SW 1271 (cell line): ENCODE measurements at regions not wholly inside any gene's neighbourhood (a gene's known extent, or its start where the extent isn't known, plus 50 kb on each side); places are given as distances from the start of the nearest gene placed in this dataset.

ENCODE experiments used
- DNase-seq, 2 experiments: peaks; one replicate each; lab custom pipeline; 2025; lab: John Stamatoyannopoulos, UW

DNA sequence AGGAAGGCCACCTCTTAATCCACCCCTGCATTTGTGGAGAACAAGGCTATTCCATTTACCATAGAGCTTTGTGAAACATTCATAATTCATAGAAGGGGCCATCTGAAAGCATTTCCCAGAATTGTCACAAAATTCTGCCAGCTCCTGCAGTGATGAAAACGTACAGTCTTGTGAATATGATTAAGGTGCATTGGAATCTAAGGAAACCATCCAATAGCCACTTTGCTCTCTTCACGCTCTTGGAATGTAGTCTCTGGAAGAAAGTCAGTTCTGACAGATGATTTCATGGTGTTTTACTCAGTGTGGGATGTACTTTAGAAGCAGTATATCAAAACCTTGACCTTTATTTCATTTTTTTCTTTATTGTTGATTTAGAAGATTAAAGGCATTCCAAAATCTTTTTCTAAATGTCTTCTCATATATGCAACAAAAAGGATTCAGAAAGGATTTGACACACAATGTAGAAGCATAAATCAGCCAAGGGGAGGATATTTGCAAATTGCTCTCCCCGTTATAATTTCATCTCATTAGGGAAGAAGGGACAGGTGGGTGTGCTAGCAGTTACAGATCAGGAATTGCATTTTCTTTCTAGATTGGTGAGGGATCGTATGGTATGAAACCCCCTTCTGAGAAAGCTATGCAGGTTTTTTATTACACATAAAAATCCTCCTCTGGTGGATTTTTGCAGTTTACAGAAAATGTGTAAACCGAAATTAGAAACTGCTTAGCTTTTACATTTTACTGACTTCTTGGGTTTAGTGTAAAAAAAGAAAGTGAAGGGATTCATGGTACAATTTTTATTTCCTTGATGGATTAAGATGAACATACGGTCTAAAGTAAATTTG lies 390.2 kb downstream of the LRIG3 start:
- DNase-seq = no peak

DNA sequence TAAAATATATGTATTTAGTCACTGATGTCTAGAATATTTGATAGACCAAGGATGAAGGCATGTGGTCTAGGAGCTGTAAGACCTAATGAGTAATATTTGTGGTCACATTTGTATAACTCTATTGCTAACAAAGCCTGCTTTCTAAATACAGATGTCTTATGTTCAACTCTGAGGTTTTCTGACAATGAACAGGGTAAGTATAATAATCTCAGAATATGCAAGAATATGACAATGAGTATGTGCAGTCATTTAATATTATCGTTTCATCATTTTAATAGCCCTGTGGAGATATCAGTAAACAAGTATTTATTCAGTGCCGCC lies 389.6 kb downstream of the LRIG3 start:
- DNase-seq = no peak

DNA sequence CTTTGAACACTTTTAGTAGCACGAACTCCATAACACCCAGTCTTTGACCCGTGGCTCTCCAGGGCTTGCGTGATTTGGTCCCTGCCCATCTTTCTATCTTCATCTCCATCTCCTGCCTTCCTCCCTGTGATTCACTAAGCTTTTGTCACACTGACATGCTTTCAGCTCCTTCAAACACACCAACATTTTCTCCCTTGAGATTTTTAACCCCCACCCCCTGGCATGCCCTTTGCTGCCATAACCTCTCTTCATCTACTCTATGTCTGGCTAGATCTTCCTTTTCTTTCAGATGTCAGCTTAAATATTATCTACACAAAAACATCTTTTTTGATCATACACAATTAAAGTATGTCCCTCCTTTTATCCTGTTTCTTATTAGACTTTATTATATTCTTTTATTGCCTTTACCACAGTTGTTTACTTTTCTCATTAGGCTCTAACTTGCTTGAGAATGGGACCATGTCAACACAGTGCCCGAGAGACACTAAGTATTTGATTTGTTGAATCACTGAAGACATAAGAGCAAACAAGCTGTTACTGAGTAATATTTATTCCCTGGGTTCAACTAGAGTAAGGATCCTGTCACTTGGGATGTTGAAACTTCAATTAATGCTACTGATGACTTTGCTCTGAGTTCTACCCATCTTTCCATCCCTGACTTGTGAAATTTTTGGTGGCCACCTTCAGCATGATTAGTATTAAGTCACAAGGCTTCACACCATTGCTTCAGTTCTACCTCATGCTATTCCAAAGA lies 387.3 kb downstream of the LRIG3 start:
- no peak for DNase-seq

DNA sequence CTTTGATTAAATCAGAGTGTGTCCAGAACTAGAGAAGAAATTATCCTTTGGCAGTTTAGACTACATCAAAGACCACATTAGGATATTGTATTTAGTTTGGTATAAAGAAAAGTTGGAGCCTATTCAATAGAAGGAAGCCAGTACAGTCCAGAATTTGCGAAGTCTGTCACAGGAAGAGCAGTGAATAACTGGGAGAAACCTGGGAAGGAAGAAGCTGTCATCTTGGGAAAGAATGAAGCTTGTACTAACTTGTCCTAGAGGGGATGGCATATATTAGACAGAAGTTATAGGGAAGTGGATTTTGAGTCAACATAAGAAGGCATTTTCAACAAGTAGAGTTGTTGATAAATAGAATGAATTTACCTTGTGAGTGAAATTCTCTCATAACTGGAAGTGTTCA lies 386.7 kb downstream of the LRIG3 start:
- no peak for DNase-seq

DNA sequence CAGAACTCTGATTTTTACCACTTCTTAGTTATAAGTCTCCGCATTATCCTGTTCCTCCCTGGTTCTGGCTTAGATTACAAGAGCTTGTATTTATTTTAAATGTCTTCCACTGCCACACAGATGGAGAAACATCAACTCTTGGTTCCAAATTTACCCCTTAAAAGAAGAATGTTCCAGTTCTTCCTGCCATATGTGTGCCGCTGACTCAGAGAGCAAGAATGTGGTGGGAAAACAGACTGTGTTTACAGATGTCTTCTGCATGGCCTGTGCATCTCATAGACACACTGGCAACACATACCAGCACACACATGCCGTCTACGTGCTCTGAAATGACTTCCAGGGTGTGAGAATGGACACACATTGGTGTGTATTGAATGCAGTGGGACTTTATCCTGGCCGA lies 383.0 kb downstream of the LRIG3 start:
- no peak for DNase-seq

DNA sequence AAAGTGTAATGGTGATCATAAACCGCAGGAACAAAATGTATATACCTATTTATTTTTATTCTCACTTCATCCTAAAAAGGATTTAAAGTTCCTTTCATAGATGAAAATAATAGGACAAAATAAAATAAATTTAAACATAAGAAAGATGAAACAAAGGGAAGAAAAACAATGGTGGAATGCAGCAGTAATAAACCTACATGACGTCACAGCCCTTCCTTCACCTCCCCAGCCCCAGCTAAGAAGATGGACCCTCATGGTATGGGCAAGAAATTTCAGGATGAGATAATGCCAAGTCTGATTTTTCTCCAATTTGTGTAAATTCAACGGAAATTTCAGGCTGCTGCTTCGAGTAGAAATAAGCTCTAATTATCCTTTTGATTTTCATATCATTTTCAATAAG lies 381.0 kb downstream of the LRIG3 start:
- DNase-seq = no peak

DNA sequence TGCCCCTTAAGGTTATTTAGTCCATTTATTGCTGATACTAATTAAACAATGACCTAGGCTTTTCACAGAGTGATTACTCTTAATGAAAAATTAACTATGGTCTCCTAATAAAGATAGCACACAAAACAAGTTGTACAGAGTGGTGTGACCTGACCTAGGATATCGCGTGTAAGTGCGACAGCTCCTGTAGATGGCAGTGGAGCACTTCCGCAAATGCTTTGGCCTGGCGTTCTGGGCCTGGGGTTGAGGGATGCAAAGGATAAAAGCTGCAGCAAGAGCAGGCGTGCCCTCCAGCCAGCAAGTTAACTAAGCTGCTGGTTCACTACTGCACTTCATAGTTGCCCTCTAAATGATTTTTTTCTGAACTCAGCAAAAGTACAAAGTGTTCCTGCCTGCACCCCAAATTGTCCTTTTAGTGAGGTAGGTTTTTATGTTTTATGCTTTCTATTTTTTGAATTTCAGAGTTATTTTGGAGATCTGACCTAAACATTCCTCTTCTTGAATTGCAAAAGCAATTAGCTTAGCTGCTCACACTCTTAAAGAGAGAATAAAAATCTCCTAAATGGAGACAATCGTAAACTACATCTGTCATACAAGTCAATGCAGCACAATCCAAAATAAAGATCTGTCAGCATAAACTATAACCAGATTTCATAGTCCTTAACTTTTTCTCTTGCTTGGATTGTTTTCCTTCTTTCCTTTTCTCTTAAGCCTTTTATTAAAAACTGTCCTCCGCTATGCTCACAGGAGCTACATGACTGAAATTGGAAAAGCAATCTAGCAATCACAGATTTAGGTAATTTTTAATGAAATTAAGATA lies 379.6 kb downstream of the LRIG3 start:
- DNase-seq = peak in 1 of 2 experiments; percentile 38

DNA sequence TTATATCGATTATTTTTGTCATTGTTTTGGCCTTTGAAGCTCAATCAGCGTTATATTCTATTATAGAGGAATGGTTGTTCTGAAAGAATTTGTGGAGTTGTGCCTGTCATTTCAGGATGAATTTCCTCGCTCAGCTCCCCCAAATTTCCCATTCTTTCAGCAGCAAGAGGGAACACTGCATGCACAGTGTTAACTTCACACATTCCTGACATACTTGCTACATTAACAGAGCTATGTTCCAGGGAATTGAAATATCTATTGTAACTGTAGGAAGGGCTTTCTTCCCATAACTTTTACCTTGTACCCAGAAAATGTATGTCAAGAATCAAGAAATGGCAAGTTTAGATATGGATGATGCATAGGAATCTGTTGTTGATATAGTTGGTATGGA lies 379.0 kb downstream of the LRIG3 start:
- DNase-seq = no peak

DNA sequence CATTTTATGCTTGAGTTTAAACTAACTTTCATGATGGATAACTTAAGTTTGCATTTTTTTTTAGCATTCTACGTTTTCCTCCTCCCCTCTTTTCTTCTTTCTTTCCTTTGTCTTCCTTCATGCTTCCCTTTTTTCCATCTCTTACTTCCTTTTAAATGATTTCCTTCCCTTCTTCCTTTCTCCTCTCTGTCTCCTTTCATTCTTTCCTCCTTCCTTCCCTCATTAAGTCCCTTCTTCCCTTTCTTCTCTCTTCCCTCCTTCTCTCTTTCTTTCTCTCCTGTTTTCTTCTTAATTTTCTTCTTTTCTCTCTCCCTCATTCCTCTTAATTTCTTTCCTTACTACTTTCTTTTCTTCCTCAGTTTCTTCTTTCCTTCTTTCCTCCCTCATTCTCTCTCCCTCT lies 376.0 kb downstream of the LRIG3 start:
- no peak for DNase-seq

DNA sequence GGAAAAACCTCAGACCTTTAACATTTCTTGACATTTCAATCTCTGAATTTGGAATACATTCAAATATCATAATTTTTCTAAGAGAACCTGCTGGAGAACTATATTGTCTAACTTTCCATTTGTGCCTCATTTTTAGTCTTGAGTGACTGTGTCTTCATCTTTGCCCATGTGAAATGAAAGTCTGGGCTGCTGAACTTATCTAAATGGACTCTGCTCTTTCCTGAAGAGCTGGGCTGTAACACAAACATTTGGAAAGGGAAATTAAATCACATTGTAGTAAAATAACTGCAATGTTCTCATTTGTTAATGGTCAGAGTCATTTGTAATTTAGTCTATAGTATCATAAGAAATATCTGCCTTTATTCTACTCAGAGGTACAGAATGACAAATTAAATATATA lies 373.1 kb downstream of the LRIG3 start:
- DNase-seq = no peak

DNA sequence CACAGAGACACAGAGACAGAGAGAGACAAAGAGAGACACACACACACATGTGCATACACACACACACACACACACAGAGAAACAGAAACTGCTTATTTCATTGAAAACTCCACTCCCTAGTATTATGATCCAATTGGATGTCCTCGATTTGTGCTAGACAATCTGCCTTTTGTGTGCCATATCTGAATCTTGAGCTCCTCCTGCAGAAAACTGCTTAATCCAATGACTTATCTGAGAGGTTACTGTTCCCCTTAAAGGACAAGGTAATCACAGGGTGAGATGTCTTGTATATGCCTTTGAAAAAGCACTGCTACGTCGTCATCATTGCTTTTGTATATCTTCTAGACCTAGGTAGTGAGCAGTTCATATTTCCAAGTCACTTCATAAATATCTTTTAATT lies 371.5 kb downstream of the LRIG3 start:
- DNase-seq = no peak

DNA sequence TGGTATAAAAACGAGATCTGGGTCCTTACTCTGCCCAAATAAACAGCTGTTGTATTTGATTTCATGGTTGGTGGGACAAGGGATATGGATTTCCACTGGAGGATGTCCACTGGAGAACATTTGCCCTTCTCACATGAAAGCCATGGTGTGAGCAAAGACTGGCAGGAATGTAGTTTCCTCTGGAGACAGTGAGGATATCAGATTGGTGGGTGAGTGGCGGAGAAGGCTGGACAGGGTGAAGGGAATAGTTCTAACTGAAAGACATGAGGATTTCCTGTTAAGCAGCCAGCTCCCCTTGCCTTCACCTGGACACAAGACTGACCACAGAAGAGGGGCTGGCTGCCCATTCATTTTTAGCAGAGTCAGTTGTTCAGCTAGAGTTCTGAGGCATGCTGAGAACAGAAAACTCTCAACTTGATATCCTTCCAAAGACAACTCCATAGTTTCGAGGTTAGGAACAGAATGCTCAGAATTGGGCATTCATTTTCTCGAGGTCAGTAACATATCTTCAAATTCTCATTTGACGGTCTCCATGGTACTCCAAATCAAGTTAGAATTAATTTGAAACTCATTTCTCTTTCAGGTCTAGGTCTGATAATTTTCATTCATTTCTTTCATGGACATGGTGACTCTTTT lies 365.7 kb downstream of the LRIG3 start:
- no peak for DNase-seq

DNA sequence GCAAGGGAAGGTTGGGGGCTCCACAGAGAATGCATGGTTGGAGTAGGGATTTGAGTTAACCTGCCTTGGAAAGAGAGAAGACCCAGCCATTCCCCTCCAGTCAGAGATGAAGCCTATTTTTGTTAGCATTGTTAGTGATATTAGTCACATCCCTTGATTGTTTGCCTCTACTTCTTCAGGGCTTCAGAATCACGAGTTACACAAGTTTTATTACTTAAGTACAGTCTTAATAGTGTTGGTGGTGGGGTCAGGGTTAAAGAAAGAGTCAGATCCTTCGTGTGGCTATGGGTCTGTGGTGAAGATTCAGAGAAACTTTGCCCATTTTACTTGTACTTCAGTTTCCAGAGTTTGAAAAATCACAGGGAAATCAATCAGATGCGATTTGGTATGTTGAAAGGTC lies 363.1 kb downstream of the LRIG3 start:
- DNase-seq = no peak

DNA sequence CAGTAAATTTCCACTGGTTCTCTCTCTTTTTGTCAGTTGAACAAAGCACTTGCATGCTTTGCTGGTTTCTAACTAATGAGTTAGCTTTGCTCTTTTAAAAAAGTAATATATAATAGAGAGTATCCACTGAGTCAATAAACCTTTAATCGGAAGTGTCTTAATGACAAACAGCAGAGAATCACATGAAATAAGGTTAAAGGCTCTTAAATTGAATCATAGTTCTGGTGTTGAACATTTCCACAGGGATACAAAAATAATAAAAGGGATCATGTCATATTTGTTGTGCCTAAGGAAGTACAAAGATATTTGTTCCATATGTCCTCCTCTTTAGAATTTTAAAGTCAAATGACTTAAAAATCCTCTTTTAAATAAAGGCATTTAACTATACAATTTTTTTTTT lies 362.6 kb downstream of the LRIG3 start:
- DNase-seq = no peak

DNA sequence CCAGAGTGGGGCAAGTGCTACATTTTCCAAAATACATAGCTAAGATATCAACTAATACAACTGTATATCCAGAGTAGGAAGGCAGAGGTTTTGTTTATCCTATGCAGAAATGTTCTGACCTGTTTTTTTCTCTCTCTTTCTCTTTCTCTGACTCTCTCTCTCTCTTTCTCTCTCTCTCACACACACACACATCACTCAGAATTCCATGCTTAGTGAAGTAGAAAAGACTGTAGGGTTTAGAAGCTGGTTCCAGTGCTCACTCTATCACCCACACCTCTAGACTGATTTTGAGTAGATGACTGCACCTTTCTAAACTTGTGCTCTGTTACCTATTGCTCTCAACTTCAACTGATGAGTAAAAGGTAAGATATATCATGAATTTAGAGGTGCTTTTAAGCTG lies 356.7 kb downstream of the LRIG3 start:
- DNase-seq = no peak

DNA sequence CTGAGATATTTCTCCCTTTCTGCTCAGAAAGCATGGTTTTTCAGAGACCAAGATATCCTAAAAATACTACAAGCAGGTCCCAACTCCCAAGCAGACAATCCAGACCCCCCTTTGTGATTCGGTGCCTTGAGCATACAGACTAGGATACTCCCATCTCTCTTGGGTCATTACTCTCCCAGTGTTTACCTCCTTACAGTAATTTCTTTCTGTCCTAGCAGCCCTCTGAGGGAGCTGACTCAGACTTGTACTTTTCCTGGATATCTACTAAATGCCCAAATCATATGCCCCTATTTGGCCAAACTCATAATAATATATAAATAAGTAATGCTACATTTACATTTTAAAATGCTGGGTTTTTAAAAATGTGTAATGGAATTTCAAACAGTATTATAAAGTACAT lies 355.6 kb downstream of the LRIG3 start:
- no peak for DNase-seq

DNA sequence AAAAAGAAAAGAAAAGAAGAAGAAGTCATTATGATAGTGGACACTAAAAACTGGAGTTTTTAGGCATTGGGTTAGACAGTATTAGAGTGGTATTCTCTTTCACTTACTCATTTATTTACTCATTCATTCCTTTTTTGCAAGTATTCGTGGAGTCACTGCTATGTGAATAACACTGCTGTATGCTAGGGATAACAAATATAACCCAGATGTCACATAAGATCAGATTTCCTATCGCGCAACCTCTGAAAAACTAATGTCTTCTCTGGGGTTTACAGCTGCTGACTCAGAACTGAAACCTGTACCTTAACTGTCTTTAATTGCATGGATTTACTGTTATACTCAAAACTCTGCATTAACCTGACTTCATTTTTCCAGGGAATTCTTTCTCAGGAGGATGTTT lies 353.7 kb downstream of the LRIG3 start:
- no peak for DNase-seq

DNA sequence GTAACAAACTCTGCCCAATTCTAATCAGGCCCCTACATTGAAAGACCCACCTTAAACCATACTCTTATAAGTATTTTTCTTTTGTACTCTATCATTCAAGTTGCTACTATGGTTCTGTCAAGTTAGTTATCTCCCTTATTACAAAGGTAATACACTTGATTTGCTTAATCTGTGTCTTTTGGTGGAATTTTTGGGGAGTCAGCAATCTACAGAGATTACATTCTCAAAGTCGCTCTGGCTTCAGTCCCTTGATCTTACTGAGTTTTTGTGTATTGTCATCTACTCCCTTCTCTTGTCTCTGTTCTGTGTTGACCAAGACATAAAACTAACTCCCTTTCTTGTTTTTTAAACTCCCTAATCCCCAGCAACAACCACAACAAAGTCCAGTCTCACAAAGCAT lies 353.1 kb downstream of the LRIG3 start:
- no peak for DNase-seq

DNA sequence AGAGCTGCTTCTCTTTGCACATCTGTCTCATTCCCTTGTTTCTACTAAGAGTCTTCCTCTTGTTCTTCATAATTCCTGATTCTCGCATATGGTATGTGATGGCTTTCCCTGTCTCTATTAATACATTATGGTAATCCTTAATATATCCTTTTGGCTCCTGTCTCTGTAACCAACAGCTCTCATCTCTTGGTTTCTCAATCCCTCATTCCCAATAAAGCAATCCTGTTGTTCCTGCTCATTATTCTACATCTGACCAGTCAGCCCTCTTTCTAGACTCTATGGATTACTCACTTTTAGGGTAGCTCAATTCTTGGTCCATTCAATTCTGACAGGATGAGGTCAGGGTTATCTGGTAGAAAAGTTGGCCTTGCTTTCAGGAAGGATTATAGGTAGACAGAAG lies 349.9 kb downstream of the LRIG3 start:
- no peak for DNase-seq

DNA sequence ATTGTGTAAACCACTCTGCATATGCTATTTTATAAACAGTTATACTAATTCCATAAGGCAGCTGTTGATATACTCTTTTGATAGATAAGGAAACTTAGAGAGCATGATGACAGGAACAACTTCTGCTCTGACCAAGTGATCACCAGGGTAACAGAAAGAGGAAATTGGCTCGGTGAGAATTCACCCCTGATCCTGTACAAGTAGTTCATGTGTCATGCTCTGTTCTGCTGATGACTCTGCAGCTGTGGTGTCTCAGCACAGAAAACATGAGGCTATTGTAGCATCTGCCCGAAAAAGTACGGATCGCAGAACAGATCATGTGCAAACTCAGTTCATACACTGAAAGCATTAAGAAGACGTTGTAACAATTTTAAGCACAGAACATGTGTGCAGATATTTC lies 345.0 kb downstream of the LRIG3 start:
- DNase-seq = no peak

DNA sequence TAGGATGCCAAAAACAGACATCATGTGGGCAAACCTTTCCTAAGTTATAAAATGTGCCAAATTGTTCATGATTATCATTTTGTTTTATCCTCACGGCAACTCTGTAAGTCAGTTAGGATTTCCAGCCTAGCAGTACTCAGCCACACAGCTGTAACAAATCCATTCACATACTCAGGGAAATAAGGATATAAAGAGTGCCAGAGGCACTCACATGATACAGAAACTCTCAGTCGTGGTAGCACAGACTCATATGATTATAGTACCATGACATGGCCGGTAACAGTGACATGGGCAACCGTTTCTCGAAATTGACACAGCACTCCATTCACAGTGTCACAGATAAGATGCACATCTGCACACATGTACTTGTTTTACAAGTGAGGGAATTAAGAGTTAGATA lies 344.2 kb downstream of the LRIG3 start:
- DNase-seq = no peak

DNA sequence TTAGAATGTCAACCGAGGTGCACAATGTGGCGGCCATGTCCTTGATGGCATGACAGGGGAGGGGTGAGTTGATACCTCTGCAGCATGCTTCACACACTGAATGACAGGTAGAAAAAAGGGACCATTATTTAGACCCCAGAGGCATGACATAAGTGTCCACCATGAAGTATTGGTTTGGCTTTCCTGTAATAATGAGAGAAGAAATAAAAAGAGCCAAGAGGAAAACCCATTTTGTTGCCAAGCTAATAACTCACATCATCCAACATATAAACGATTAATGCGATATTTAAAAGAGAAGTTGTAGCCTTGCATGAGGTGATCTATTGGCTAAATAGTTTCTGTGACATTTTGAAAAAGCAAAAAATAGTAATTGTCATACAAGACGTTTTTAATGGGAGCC lies 343.4 kb downstream of the LRIG3 start:
- no peak for DNase-seq
